ENCODE measurements at regions not wholly inside any gene's neighbourhood (a gene's known extent, or its start where the extent isn't known, plus 50 kb on each side); places are given as distances from the start of the nearest gene placed in this dataset.

DNA sequence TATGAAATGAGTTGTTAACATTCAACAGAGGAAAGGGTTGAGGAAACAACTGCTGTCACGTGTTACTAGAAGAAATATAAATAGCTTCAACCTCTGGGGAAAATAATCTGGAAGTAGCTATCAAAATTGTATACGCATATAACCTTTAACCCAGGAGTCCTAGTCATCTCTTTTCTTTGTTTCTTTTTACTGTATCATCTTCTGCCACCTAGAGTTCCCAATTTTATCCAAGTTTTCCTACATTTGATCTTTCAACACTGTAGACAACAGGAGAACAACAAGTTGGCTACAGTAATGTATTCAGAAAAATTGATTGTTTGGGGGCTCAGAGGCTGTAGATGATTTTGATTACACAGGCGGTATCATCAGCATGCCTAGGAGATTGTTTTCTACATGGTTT is 453.7 kb downstream of the FSCB start:
- no peaks in the 10 kb centered on the region for H3K9me3 ChIP-seq (ENCODE audit: low read depth, low read length, poor library complexity, severe bottlenecking)
- ChIA-PET CTCF (no interaction called here), POLR2A (ENCODE audit: low non-redundant PET) (no interaction called here)
- H3K27me3 ChIP-seq (replicated peaks; ENCODE audit: insufficient read depth, low read depth, low read length, poor library complexity) = no peaks in the 10 kb centered on the region
- no peak for DNase-seq (ENCODE audit: low spot score)
- no TSS peak for BruUV-seq (replicated peaks)
- H3K4me3 ChIP-seq (ENCODE audit: low read depth, low read length, poor library complexity, severe bottlenecking) = no peak overlapping the region
- TF ChIP-seq, protein P1, sequence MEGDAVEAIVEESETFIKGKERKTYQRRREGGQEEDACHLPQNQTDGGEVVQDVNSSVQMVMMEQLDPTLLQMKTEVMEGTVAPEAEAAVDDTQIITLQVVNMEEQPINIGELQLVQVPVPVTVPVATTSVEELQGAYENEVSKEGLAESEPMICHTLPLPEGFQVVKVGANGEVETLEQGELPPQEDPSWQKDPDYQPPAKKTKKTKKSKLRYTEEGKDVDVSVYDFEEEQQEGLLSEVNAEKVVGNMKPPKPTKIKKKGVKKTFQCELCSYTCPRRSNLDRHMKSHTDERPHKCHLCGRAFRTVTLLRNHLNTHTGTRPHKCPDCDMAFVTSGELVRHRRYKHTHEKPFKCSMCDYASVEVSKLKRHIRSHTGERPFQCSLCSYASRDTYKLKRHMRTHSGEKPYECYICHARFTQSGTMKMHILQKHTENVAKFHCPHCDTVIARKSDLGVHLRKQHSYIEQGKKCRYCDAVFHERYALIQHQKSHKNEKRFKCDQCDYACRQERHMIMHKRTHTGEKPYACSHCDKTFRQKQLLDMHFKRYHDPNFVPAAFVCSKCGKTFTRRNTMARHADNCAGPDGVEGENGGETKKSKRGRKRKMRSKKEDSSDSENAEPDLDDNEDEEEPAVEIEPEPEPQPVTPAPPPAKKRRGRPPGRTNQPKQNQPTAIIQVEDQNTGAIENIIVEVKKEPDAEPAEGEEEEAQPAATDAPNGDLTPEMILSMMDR (conservative IDR thresholded peaks at IDR 0.05; ENCODE audit: low read depth, low read length) = no peak
- TF ChIP-seq EZH2 (IDR thresholded peaks at IDR 0.05; ENCODE audit: borderline replicate concordance, low read depth, low read length, poor library complexity, severe bottlenecking) = no peak
- H3K4me1 ChIP-seq (ENCODE audit: insufficient read depth, low read length, poor library complexity, severe bottlenecking) = no peaks in the 10 kb centered on the region
- no peak overlapping the region for H3K27ac ChIP-seq (ENCODE audit: low read depth, low read length, poor library complexity, severe bottlenecking)
- no peaks in the 10 kb centered on the region for H3K36me3 ChIP-seq (ENCODE audit: insufficient read depth, low read length, poor library complexity, severe bottlenecking)
- intact Hi-C loops (cut with micrococcal nuclease; ENCODE audit: unreplicated experiment) = no loop called here

DNA sequence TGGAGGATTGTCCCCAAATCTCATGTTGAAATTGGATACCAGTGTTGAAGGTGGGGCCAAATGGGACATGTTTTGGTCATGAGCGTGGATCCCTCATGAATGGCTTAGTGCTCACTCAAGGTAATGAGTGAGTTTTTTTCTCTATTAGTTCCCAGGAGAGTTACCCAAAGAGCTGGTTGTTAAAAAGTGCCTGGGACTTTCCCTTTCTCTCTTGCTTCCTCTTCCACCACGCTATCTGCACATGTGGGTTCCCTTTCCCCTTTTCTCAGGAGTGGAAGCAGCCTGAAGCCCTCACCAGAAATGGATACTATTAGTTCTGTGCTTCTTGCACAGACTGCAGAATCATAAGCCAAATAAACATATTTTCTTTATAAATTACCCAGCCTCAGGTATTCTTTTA is 465.4 kb downstream of the FSCB start:
- intact Hi-C loops (cut with micrococcal nuclease; ENCODE audit: unreplicated experiment) = no loop called here
- H3K27ac ChIP-seq (ENCODE audit: low read depth, low read length, poor library complexity, severe bottlenecking) = no peak overlapping the region
- TF ChIP-seq EZH2 (IDR thresholded peaks at IDR 0.05; ENCODE audit: borderline replicate concordance, low read depth, low read length, poor library complexity, severe bottlenecking) = no peak
- TF ChIP-seq, protein P1 (conservative IDR thresholded peaks at IDR 0.05; ENCODE audit: low read depth, low read length) = no peak
- no peak for DNase-seq (ENCODE audit: low spot score)
- H3K36me3 ChIP-seq (ENCODE audit: insufficient read depth, low read length, poor library complexity, severe bottlenecking) = no peaks in the 10 kb centered on the region
- no peaks in the 10 kb centered on the region for H3K27me3 ChIP-seq (replicated peaks; ENCODE audit: insufficient read depth, low read depth, low read length, poor library complexity)
- no peaks in the 10 kb centered on the region for H3K4me1 ChIP-seq (ENCODE audit: insufficient read depth, low read length, poor library complexity, severe bottlenecking)
- peaks cover 11% of the 10 kb centered on the region for H3K9me3 ChIP-seq (ENCODE audit: low read depth, low read length, poor library complexity, severe bottlenecking)
- no TSS peak for BruUV-seq (replicated peaks)
- no peak overlapping the region for H3K4me3 ChIP-seq (ENCODE audit: low read depth, low read length, poor library complexity, severe bottlenecking)
- POLR2A ChIA-PET (ENCODE audit: low non-redundant PET) = no interaction called here
- CTCF ChIA-PET = no interaction called here

DNA sequence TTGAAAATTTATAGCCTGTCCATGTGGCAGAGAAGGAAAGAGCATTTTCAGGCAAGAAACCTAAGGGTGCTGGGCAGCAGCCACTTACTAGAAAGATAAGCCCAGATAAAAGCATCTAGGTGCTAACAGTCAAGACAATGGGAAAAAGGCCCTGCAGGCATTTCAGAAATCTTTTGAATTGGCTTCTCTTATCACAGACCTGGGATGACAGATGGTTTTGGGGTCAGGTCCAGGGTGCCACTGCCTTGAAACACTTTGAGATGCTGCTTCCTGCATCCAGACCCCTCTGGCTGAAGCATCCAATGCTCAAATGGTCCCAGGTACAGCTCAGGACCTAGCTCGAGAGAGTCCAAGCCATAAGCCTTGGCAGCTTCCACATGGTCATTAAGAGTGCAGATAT is 466.5 kb downstream of the FSCB start:
- TF ChIP-seq, protein P1 (conservative IDR thresholded peaks at IDR 0.05; ENCODE audit: low read depth, low read length) = no peak
- no peak for TF ChIP-seq EZH2 (IDR thresholded peaks at IDR 0.05; ENCODE audit: borderline replicate concordance, low read depth, low read length, poor library complexity, severe bottlenecking)
- ChIA-PET POLR2A (ENCODE audit: low non-redundant PET) (no interaction called here), CTCF (no interaction called here)
- H3K4me3 ChIP-seq (ENCODE audit: low read depth, low read length, poor library complexity, severe bottlenecking) = no peak overlapping the region
- no peaks in the 10 kb centered on the region for H3K27me3 ChIP-seq (replicated peaks; ENCODE audit: insufficient read depth, low read depth, low read length, poor library complexity)
- DNase-seq (ENCODE audit: low spot score) = no peak
- intact Hi-C loops (cut with micrococcal nuclease; ENCODE audit: unreplicated experiment) = no loop called here
- peaks cover 11% of the 10 kb centered on the region for H3K9me3 ChIP-seq (ENCODE audit: low read depth, low read length, poor library complexity, severe bottlenecking)
- no peaks in the 10 kb centered on the region for H3K36me3 ChIP-seq (ENCODE audit: insufficient read depth, low read length, poor library complexity, severe bottlenecking)
- BruUV-seq (replicated peaks) = no TSS peak
- H3K27ac ChIP-seq (ENCODE audit: low read depth, low read length, poor library complexity, severe bottlenecking) = no peak overlapping the region
- no peaks in the 10 kb centered on the region for H3K4me1 ChIP-seq (ENCODE audit: insufficient read depth, low read length, poor library complexity, severe bottlenecking)
